Muscle layer of duodenum (tissue), 2 donors: ENCODE measurements at regions not wholly inside any gene's neighbourhood (a gene's known extent, or its start where the extent isn't known, plus 50 kb on each side); places are given as distances from the start of the nearest gene placed in this dataset.
"Not testable (repeated sequence)": the region's sequence is repeated elsewhere in the genome, so short reads cannot be mapped to it uniquely, and the experiment has no call there.

Source experiments
- H3K27ac ChIP-seq: one replicate; pipeline ENCODE4 v1.7.0; 2013; ENCODE audit warnings: mild to moderate bottlenecking, low read length
- H3K27me3 ChIP-seq: one replicate; pipeline ENCODE4 v1.7.0; 2013; ENCODE audit warnings: low read depth, mild to moderate bottlenecking, control low read depth, low read length
- H3K36me3 ChIP-seq, 2 donors: one replicate each; pipeline ENCODE4 v1.7.0; 2013; ENCODE audit warnings: low read length in 2 of 2, control low read depth in 1 of 2, mild to moderate bottlenecking in 1 of 2; ENCODE audit not compliant: insufficient read depth in 2 of 2, control insufficient read depth in 1 of 2
- H3K4me1 ChIP-seq, 2 donors: one replicate each; pipeline ENCODE4 v1.7.0; 2013; ENCODE audit warnings: low read length in 2 of 2, mild to moderate bottlenecking in 2 of 2, control low read depth in 1 of 2, moderate library complexity in 1 of 2; ENCODE audit not compliant: insufficient read depth in 2 of 2, control insufficient read depth in 1 of 2
- H3K4me3 ChIP-seq, 2 donors: one replicate each; pipeline ENCODE4 v1.7.0; 2013; ENCODE audit warnings: low read length in 2 of 2, low read depth in 1 of 2, mild to moderate bottlenecking in 1 of 2
- H3K9me3 ChIP-seq, 2 donors: one replicate each; pipeline ENCODE4 v1.7.0; 2013; ENCODE audit warnings: low read length in 2 of 2, control low read depth in 1 of 2, mild to moderate bottlenecking in 1 of 2; ENCODE audit not compliant: control insufficient read depth in 1 of 2
- donor health status: healthy.

DNA sequence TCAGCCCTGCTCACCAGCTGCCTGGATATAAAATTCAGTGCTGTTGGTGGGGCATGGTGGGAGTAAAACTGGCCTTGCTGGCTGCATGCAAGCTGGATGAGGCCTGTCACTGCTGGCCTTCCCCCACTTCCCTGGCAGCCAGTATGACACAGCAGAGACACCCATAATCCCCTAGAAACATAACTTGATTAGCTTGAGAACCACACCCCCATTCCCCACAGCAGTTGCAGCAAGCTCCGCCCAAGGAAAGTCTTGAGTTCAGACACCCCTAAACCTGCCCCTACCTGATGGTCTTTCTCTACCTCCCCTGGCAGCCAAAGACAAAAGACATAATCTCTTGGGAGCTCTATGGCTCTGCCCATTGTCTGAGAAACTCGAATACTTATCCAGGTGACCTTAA is 405.1 kb upstream of the NECTIN3 start:
- Histone ChIP-seq H3K4me1 (no peaks in the 10 kb centered on the region), H3K9me3 (peaks cover 0 to 6% of the 10 kb centered on the region in 2 donors), H3K36me3 (no peaks in the 10 kb centered on the region), H3K4me3 (no peak overlapping the region), H3K27ac (no peak overlapping the region), H3K27me3 (no peaks in the 10 kb centered on the region)

DNA sequence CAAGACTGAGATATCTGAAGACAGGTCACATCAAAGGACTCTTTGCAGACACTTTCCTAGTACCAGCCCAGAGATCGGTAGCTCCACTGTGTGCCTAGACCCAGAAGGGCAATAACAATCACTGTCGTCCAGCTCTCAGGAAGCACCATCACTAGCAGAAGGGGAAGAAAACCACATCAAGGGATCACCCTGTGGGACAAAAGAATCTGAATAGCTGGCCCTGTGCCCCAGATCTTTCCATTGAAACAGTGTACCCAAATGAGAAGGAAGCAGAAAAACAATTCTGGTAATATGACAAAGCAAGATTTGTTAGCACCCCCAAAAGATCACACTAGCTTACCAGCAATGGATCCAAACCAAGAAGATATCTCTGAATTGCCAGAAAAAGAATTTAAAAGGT is 404.4 kb upstream of the NECTIN3 start:
- H3K27ac ChIP-seq: no peak overlapping the region
- H3K4me3 ChIP-seq: no peak overlapping the region
- H3K9me3 ChIP-seq: peaks cover 0 to 6% of the 10 kb centered on the region in 2 donors
- H3K36me3 ChIP-seq: no peaks in the 10 kb centered on the region
- no peaks in the 10 kb centered on the region for H3K27me3 ChIP-seq
- no peaks in the 10 kb centered on the region for H3K4me1 ChIP-seq

DNA sequence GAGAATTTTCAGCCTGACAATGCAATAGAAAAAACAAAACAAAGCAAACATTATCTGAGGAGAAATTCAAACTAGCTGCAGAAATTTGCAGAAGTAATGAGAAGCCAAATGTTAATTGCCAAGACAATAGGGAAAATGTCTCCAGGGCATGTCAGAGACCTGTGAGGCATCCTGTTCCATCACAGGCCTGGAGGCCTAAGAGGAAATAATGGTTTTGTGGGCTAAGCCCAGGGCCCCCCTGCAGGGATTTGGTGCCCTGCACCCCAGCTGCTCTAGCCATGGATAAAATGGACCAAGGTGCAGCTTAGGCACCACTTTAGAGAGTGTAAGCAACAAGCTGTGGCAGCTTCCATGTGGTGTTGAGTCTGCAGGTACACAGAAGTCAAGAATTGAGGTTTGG is 401.2 kb upstream of the NECTIN3 start:
- Histone ChIP-seq H3K27ac (no peak overlapping the region), H3K9me3 (peaks cover 0 to 6% of the 10 kb centered on the region in 2 donors), H3K4me1 (no peaks in the 10 kb centered on the region), H3K4me3 (no peak overlapping the region), H3K36me3 (no peaks in the 10 kb centered on the region), H3K27me3 (no peaks in the 10 kb centered on the region)

DNA sequence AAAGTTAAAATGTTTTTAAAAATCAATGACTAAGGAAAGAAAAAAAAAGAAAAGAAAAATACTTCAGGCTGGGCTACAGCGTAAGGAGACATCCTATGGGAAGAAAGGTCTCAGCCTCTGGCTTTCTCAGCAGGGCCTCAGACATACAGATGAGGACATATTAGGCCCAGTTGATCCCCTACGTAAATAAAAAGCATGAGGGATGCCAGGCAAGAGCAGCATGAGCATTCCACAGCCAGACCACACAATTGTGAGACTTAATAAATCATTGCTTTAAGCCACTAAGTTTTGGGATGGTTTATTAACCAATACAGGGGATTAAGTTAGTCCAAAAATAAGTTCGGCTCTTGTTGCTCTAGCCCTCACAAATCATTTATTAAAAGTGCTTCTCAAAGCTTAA is 394.1 kb upstream of the NECTIN3 start:
- Histone ChIP-seq H3K4me3 (no peak overlapping the region), H3K27ac (no peak overlapping the region), H3K9me3 (no peaks in the 10 kb centered on the region), H3K36me3 (no peaks in the 10 kb centered on the region), H3K4me1 (no peaks in the 10 kb centered on the region), H3K27me3 (no peaks in the 10 kb centered on the region)

DNA sequence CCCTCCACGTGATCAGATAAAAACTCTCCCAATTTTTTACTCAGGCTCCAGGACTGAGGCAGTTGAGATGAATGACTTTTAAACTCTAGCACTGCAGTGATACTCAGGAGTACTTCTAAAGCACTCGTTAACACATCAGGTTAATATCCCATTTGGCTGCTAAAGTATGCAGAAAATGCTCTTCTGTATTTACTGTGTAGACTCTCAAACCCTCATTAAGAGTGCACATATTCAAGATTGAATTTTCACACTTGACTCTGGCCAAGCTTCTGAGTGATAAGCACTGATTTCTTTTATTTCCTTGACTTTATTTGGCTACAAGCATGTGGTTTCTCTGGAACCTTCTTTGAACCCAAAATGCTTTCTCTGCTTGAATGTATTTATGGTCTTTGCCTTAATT is 392.3 kb upstream of the NECTIN3 start:
- Histone ChIP-seq H3K36me3 (no peaks in the 10 kb centered on the region), H3K4me3 (no peak overlapping the region), H3K9me3 (no peaks in the 10 kb centered on the region), H3K4me1 (no peaks in the 10 kb centered on the region), H3K27ac (no peak overlapping the region), H3K27me3 (no peaks in the 10 kb centered on the region)

DNA sequence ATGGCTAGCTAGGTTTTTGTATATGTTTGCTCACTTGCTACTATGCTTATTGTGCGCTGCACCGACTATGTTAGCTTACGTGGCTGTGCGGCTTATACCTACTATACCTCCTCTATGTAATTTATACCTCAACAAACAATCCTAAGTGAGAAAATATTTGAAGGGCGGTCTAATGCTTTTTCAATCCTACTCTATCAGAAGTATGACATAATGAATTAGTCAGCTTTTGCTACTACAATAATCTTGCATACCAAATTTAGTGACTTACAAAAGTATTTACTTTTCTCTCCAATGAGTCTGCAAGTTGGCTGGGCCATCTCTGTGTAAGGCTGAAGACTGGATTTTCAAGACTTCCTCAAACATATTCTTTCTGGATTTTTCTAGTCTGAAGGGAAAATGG is 391.2 kb upstream of the NECTIN3 start:
- Histone ChIP-seq H3K27ac (no peak overlapping the region), H3K4me3 (no peak overlapping the region), H3K4me1 (no peaks in the 10 kb centered on the region), H3K36me3 (no peaks in the 10 kb centered on the region), H3K27me3 (no peaks in the 10 kb centered on the region), H3K9me3 (no peaks in the 10 kb centered on the region)

DNA sequence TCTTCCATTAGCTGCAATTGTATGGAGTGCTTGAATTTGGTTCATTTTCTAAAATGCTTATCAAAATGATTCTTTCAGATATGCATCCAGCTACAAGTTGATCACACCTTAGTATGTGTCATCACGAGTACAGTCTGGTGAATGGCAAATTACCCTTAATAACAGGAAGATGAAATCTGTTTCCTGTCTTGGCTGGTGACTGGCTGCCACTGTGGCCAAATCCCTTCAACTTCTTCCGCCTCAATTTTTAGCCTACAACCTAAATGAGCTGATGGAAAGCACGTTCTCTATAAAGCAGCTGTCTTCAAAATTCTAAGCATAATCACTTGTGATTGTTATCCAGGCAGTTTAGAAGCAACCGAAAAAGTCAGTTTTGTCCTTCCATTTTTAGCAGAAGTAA is 387.1 kb upstream of the NECTIN3 start:
- Histone ChIP-seq H3K27me3 (no peaks in the 10 kb centered on the region), H3K4me3 (no peak overlapping the region), H3K27ac (no peak overlapping the region), H3K36me3 (no peaks in the 10 kb centered on the region), H3K4me1 (no peaks in the 10 kb centered on the region), H3K9me3 (no peaks in the 10 kb centered on the region)

DNA sequence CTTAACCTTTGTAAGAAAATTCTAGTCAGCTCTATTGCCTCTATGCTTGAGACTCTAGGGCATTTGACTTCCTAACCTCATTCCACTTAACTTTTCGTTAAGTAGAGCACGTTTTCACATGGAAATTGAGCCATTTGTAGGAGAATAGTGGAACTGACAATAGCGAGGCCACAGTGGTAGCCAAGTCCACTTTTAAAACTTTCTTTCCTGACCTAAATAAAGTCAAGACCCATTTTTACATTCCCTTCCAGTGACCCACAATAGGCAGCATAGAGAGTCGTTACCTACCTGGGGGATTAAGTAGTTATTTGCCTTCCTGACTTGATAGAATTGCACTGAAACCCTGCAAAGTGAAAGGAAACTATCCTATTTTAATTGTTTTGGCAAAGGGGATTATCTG is 386.0 kb upstream of the NECTIN3 start:
- Histone ChIP-seq H3K9me3 (no peaks in the 10 kb centered on the region), H3K27me3 (no peaks in the 10 kb centered on the region), H3K36me3 (no peaks in the 10 kb centered on the region), H3K4me3 (no peak overlapping the region), H3K27ac (no peak overlapping the region), H3K4me1 (no peaks in the 10 kb centered on the region)

DNA sequence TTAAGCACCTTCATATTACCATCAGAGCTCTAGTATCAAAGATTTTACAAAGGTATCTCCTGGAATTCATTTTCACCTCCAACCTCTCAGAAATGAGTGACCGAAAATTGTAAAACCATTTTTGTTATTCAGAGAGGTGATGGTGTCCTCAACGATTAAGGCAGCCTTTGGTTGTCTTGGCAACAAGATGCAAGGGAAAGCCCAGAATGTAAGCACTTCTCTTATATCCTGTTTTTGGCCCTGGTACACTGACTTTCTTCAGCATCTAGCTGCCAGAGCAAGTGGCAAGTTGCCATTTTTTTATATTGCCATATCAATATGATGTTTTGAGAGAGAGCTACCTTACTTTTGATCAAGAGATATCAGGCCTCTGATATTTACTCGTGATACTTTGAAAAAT is 384.9 kb upstream of the NECTIN3 start:
- Histone ChIP-seq H3K27me3 (no peaks in the 10 kb centered on the region), H3K27ac (no peak overlapping the region), H3K9me3 (no peaks in the 10 kb centered on the region), H3K4me3 (no peak overlapping the region), H3K4me1 (no peaks in the 10 kb centered on the region), H3K36me3 (no peaks in the 10 kb centered on the region)

DNA sequence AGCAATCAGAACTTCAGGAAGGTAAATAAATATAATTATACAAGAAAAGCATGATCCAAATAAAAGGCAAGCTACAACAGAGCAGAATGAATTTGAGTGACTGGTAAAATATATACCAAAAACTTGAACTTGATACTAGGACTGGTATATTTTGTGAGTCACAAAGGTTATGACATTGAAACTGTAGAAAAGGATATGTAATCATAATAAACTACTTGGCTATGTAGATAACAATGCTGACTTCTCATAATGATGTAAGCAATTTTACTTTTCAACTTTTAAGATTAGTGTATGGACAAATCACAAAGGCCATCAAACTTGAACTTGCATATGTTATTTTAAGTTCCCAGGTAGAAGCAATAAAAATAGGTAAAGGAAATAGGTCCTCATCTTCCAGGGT is 384.5 kb upstream of the NECTIN3 start:
- no peaks in the 10 kb centered on the region for H3K27me3 ChIP-seq
- no peak overlapping the region for H3K4me3 ChIP-seq
- no peaks in the 10 kb centered on the region for H3K4me1 ChIP-seq
- no peaks in the 10 kb centered on the region for H3K36me3 ChIP-seq
- H3K9me3 ChIP-seq: no peaks in the 10 kb centered on the region
- no peak overlapping the region for H3K27ac ChIP-seq

DNA sequence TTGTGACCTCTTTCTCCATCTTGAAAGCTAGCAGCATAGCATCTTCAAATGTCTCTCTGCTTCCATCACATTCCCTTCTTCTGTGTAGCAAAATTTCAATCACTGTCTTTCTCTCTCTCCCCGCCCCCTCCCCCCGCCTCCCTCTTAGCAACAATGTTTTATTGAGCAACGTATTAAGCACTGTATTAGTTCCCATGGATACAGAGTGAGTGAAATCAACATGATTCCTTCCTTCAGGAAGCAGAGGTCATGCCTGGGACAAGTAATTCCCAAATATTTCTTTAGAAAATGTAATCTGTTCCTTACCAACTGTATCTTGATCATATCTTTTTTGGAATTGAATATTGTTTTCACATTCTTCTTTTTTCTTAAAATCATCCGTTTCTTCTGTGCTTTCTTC is 373.7 kb upstream of the NECTIN3 start:
- Histone ChIP-seq H3K4me3 (no peak overlapping the region), H3K9me3 (peaks cover 0 to 4% of the 10 kb centered on the region in 2 donors), H3K27ac (no peak overlapping the region), H3K36me3 (no peaks in the 10 kb centered on the region), H3K27me3 (no peaks in the 10 kb centered on the region), H3K4me1 (no peaks in the 10 kb centered on the region)

DNA sequence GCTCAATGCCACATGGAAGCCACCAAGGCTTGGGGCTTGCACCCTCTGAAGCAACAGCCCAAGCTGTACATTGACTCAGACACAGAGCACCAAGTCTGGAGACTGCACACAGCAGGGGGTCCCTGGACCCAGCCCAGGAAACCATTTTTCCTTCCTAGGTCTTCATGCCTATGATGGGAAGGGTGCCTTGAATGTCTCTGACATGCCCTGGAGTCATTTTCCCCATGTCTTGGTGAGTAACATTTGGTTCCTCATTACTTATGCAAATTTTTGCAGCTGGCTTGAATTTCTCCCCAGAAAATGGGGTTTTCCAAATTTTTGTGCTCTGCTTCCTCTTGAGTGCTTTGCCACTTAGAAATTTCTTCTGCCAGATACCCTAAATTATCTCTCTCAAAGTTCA is 367.3 kb upstream of the NECTIN3 start:
- not testable (repeated sequence) for H3K27me3 ChIP-seq, H3K27ac ChIP-seq, H3K36me3 ChIP-seq, H3K9me3 ChIP-seq, H3K4me3 ChIP-seq, H3K4me1 ChIP-seq
